Femur (tissue), 1 donor: ENCODE measurements at regions not wholly inside any gene's neighbourhood (a gene's known extent, or its start where the extent isn't known, plus 50 kb on each side); places are given as distances from the start of the nearest gene placed in this dataset.

Experiments used
- DNase-seq: peaks from one replicate; pipeline ENCODE4 v3.0.0-alpha.2; 2017

- no peak for DNase-seq
These were observed 136.1 kb upstream of the SNX19 start for GRCh38 chr11:131052367-131052766.

DNA sequence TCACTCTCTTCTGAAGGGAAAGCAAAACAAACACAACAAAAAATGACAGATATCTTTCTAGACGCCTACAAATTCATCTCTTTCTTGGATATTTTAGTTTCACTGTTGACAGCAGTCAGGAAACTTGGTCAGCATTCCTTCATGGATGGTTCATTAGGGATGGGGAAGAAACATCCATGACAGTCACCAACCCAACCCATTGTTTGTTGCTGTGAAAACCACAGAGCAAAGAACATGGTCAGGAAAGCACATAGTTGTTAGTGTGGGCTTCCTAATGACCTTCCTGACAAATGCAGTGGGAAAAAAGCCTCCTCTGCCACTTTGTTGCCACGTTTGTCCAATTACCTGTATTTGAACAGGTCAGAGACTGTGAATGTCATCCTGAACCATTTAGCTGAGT is 139.8 kb upstream of the SNX19 start:
- no peak for DNase-seq

GRCh38 chr11:131063638-131064037 is 147.4 kb upstream of the SNX19 start:
- DNase-seq, result no peak

- peak; percentile 69 for DNase-seq
These were observed 148.2 kb upstream of the SNX19 start for GRCh38 chr11:131064373-131064991.

- DNase-seq, result no peak
These were observed 149.4 kb upstream of the SNX19 start for GRCh38 chr11:131065435-131066413.

DNA sequence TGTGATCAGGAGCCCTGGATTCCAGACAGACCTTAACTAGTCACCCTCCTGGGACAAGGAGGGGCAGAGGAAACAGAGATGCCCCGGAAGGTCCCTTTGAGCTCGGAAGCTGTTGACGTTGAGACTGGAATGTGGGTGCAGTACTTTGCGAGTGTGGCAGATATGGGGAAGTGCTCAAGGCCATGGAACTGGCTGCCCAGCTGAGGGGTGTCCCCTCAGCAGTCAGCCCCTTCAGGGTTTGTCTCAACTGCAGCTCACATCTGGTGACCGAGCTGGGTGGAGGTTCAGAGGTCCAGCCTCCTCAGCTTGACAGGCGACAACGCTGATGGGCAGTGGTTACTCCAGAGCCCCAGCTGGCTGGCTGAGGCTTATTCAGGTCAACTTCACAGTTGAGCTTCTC is 150.3 kb upstream of the SNX19 start:
- DNase-seq, result no peak

DNA sequence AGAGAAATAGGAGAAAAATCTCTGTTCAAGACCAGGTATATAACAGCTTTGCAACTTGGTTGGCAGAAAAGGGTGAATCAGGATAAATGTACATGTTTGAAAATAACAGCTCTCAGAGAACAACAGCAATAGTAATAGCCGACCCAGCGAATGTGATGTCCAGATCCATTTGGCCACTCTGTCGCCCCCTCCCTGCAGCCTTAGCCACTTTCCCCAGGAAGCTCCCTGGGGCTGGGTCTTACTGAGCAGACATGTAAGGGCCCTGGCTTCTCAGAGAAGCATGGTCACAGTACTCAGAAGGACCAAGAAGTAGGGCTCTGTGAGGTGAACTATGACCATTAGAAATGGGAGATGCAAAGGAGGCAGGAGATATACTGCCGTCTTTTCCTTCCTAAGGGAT is 154.1 kb upstream of the SNX19 start:
- no peak for DNase-seq

GRCh38 chr11:131073167-131073566 is 156.9 kb upstream of the SNX19 start:
- no peak for DNase-seq

GRCh38 chr11:131074573-131074972 is 158.3 kb upstream of the SNX19 start:
- DNase-seq, result no peak

- no peak for DNase-seq
These were observed 161.1 kb upstream of the SNX19 start for GRCh38 chr11:131077340-131077739.

DNA sequence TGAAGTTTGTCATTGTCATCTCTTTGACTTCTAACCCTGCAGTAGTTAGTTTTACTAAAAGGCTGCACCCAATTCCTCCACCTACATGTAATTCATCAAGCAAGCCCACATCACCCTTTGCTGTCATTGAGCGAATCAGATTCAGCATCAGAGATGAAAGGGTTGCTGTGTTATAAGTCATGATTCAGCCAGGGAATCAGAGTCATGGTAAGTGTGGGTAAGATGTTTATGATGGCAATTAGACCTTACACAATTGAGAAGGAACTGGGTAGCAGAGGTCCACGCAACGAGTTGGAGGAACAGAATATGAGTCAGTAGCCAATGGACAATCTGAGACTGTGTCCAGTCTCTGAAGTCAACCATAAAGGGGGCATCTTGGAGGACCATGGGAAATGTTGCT is 162.8 kb upstream of the SNX19 start:
- no peak for DNase-seq

DNA sequence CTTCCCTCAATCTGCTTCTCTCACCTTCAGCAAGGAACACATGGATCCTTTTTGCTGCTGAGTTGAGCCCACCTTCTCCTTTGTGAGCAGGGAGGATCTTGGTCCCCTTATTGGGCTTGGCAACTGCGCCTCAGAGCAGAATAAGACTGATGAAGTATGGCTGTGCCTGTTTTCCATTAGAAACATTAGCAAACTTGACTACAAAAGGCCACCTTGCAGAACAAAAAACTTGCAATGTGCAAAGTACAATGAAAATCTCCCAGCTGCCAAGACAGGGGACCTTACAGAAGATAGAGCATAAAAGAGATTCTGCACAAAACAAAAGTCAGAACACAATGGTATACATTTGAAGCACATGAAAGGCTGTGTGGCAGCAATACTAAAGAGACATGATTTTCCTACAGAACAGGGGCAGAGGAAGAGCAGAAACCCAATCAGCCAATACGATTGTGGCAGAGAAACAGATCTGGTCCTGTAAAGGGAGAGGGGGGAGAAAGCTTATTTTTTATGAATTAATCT is 173.5 kb upstream of the SNX19 start:
- no peak for DNase-seq

DNA sequence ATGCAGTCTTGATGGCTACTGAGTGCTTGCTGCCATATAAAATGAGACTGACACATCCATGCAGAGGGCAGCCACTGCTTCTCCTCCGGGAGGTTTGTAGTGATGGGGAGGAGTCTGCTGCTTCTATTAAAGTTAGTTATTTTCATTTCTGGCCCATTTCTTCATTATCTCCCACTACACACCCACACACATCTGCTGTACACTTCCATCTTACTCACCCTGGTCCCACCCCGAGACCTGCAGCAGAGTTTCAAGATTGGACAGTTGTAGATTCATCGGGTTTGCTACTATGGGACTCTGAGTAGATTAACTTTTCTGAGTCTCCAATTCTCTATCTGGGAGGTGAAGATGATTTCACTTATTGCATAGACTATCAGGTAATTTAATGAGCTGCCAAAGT is 176.2 kb upstream of the SNX19 start:
- DNase-seq, result no peak

- DNase-seq, result no peak
These were observed 178.5 kb upstream of the SNX19 start for GRCh38 chr11:131094827-131095226.

DNA sequence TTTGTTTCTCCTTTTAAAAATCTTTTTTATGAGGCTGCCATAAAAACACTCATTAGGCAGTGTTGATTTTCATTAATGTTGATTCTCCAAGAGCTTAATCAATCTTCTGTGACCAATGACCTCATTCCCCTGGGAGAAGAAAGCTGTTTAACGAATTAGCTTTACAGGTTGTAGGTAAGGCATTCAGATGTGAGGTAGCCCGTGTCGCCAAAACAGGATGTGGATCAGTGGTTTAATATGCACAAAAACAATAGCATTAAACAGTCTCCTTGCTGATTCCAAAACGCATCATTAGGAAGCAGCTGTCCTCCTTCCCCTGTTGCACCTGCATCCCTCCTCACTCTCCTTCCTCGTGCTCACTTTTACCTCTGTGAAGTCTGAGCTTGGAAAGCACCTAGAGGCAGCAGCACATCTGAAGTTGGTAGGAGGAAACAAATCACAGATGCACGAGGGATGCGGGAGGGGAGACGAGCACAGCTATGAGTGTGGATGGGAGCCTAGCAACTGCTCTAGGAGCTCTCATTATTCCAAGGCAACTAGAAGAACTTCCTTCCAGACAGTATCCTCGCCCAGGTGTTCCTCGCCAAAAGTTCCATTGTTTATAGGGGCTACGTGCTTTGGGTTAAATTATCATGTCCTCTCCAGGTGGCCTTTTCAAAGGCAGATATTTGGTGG is 179.4 kb upstream of the SNX19 start:
- DNase-seq, result no peak

DNA sequence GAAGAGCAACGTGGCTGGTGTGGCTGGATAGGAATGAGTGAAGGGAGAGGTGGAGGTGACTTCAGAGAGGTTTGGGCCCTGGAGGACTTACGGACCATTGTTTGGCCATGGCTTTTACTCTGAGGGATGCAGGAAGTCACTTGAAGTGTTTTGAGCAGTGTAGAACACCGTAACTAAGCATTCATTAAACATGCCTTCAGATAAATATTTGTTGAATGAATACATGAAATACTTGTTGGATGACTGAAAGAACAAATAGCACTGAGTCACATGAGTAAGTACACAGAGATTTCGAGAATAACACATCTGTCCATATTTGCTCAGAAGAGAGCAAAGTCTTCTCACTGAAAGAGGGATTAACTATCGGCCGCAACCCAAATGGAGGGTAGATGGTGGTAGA is 182.7 kb upstream of the SNX19 start:
- DNase-seq, result no peak

DNA sequence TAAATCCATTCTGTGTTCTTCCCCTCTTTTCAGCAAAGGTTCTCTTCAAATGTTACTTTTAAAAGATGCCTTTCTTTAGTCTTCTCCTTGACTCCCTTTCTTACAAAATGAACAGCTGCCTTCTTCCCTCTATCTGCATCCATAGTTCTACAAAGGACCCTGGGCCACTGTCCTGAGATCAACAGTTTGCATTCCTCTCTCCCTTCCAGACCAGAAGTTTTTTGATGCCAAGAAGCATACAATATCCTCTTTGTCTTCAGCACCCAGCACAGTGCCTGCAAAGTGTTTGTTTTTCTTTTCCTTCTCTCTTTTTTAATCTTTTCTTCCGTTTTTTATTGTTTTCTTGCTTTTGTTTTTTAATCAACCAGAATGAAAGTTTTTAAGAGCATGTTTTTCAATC is 183.5 kb upstream of the SNX19 start:
- no peak for DNase-seq

GRCh38 chr11:131108760-131109159 is 192.5 kb upstream of the SNX19 start:
- no peak for DNase-seq

GRCh38 chr11:131109257-131109656 is 193.0 kb upstream of the SNX19 start:
- no peak for DNase-seq

DNA sequence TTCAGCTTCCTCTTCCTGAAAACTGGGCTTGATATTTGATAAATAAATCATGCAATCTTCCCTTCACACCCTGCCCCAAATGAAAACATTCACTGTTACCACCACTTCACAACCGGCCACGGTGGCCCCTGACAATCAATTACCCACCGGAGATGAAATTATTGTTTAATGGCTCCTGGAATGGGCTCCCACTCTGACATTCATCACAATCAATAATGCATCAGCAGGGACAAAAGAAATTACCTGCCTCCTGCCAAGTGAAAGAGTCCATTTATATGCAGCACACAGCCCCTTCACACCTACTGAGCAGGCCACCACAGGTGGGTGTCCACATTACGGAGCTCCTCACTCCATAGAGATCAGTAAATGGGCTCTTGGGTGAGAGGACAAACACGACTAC is 193.5 kb upstream of the SNX19 start:
- no peak for DNase-seq

GRCh38 chr11:131111775-131112174 is 195.5 kb upstream of the SNX19 start:
- no peak for DNase-seq

DNA sequence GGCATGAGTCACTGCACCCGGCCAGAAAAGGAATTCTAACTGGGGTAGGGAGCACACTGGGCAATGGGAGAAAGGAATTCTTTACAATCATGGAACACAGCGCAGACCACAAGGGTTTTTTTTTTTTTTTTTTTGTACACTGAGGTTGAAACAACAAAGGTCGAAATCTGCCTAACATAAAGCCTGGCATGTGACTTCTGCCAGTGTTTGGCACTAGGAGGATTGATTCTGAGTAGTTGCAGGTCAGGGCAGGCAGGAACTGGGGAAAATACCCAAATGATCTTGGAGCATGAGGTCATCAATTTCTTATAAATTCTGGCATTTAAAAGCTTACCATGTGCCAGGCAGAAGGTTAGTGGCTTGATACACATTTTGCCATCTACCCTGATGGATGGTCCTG is 202.0 kb upstream of the SNX19 start:
- DNase-seq, result no peak
